HL-60 (cell line): ENCODE measurements at regions not wholly inside any gene's neighbourhood (a gene's known extent, or its start where the extent isn't known, plus 50 kb on each side); places are given as distances from the start of the nearest gene placed in this dataset.

ENCODE experiments used
- GABPA ChIP-seq: IDR thresholded peaks from 2 replicates; pipeline ENCODE4 v1.6.1; 2012; ENCODE audit warnings: low read depth
- POLR2AphosphoS5 ChIP-seq: IDR thresholded peaks from 2 replicates; pipeline ENCODE4 v1.6.1; 2012; ENCODE audit warnings: low read depth
- SPI1 ChIP-seq: IDR thresholded peaks from 2 replicates; pipeline ENCODE4 v1.6.1; 2012; ENCODE audit warnings: low read depth, mild to moderate bottlenecking, borderline replicate concordance
- TF ChIP-seq, protein P1 (sequence below): IDR thresholded peaks from one replicate; pipeline ENCODE4 v1.5.1; 2011; ENCODE audit warnings: low read length, control low read depth, inconsistent platforms; ENCODE audit not compliant: insufficient read depth
- TF ChIP-seq, protein P2 (sequence below): IDR thresholded peaks from 2 replicates; pipeline ENCODE4 v1.6.1; 2012; ENCODE audit warnings: low read depth; ENCODE audit not compliant: insufficient replicate concordance

DNA sequence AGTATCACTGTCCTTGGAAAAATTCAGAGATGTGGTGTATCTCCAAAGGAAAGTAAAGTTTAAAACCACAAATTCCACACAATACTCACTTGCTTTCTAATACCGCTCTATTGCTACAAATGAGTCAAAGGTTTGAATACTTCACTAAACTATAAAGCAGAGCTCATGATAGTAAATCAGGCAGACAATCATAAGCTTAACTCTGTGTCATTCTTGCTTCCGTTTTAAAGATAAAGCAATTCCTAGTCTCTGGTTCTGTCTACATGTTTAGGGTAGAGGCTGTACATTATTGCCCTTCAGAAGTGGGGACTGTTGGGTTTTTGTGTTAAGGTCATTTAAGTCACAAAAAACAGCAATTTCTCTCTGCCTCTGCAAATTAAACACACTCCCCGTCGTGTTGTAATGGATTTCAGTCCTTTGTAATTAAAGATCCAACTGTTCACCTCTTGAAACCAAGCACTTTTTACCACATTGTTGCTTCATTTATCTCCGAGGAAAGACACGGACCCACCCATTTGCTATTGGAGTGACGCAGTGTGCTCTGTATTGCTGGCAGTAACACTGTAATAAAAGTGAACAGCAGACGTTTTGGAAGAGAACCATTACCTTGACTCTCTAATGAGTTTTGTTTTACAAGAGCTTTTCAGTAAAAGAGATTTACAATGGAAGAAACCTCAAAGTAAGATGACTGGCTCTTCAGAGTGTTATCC is 83.1 kb upstream of the CNTNAP4 start:
- TF ChIP-seq, protein P1, sequence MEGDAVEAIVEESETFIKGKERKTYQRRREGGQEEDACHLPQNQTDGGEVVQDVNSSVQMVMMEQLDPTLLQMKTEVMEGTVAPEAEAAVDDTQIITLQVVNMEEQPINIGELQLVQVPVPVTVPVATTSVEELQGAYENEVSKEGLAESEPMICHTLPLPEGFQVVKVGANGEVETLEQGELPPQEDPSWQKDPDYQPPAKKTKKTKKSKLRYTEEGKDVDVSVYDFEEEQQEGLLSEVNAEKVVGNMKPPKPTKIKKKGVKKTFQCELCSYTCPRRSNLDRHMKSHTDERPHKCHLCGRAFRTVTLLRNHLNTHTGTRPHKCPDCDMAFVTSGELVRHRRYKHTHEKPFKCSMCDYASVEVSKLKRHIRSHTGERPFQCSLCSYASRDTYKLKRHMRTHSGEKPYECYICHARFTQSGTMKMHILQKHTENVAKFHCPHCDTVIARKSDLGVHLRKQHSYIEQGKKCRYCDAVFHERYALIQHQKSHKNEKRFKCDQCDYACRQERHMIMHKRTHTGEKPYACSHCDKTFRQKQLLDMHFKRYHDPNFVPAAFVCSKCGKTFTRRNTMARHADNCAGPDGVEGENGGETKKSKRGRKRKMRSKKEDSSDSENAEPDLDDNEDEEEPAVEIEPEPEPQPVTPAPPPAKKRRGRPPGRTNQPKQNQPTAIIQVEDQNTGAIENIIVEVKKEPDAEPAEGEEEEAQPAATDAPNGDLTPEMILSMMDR, result no peak
- no peak for TF ChIP-seq POLR2AphosphoS5
- TF ChIP-seq, protein P2, sequence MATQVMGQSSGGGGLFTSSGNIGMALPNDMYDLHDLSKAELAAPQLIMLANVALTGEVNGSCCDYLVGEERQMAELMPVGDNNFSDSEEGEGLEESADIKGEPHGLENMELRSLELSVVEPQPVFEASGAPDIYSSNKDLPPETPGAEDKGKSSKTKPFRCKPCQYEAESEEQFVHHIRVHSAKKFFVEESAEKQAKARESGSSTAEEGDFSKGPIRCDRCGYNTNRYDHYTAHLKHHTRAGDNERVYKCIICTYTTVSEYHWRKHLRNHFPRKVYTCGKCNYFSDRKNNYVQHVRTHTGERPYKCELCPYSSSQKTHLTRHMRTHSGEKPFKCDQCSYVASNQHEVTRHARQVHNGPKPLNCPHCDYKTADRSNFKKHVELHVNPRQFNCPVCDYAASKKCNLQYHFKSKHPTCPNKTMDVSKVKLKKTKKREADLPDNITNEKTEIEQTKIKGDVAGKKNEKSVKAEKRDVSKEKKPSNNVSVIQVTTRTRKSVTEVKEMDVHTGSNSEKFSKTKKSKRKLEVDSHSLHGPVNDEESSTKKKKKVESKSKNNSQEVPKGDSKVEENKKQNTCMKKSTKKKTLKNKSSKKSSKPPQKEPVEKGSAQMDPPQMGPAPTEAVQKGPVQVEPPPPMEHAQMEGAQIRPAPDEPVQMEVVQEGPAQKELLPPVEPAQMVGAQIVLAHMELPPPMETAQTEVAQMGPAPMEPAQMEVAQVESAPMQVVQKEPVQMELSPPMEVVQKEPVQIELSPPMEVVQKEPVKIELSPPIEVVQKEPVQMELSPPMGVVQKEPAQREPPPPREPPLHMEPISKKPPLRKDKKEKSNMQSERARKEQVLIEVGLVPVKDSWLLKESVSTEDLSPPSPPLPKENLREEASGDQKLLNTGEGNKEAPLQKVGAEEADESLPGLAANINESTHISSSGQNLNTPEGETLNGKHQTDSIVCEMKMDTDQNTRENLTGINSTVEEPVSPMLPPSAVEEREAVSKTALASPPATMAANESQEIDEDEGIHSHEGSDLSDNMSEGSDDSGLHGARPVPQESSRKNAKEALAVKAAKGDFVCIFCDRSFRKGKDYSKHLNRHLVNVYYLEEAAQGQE, result no peak
- no peak for TF ChIP-seq GABPA
- no peak for TF ChIP-seq SPI1
